Keratinocyte (primary cell): ENCODE measurements at regions not wholly inside any gene's neighbourhood (a gene's known extent, or its start where the extent isn't known, plus 50 kb on each side); places are given as distances from the start of the nearest gene placed in this dataset.

Experiments
- CTCF ChIP-seq, 3 experiments: IDR thresholded peaks in 1 of 3; conservative IDR thresholded peaks in 1 of 3; optimal IDR thresholded peaks in 1 of 3; 2 replicates in 2 of 3; 3 replicates in 1 of 3; pipeline versions ENCODE3 to v1.5.1; 2011; ENCODE audit warnings: low read length in 3 of 3, mild to moderate bottlenecking in 3 of 3, moderate library complexity in 2 of 3, control low read depth in 1 of 3, inconsistent platforms in 1 of 3; ENCODE audit not compliant: insufficient read depth in 2 of 3; ENCODE audit errors: extremely low read depth in 1 of 3
- EZH2 ChIP-seq: IDR thresholded peaks from one replicate; pipeline ENCODE4 v1.6.1; 2012; ENCODE audit warnings: inconsistent platforms, mild to moderate bottlenecking, low read length, moderate library complexity

GRCh38 chr7:81822811-81823210, 53.0 kb upstream of the HGF start:
- TF ChIP-seq CTCF (optimal IDR thresholded peaks at IDR 0.05 in 1 of 3, IDR thresholded peaks at IDR 0.05 in 1 of 3, conservative IDR thresholded peaks at IDR 0.05 in 1 of 3; ENCODE audit: extremely low read depth in 1 of 3, insufficient read depth in 2 of 3, low read length in 3 of 3) (no peak), EZH2 (no peak)
